ENCODE measurements at regions not wholly inside any gene's neighbourhood (a gene's known extent, or its start where the extent isn't known, plus 50 kb on each side); places are given as distances from the start of the nearest gene placed in this dataset.
"Not testable (repeated sequence)": the region's sequence is repeated elsewhere in the genome, so short reads cannot be mapped to it uniquely, and the experiment has no call there.

GRCh38 chr7:155386608-155387007 is 71.3 kb upstream of the EN2 start:
- Histone ChIP-seq H3K27me3 (peaks cover 56 to 93% (median 85%) of the 10 kb centered on the region in 11 experiments), H3K36me3 (no peaks in the 10 kb centered on the region), H3K9me3 (replicated peaks in 1 of 11) (no peaks in the 10 kb centered on the region), H3K4me2 (no peak overlapping the region), H3K4me3 (no peak overlapping the region), H3K4me1 (peaks cover 5 to 14% (median 11%) of the 10 kb centered on the region in 10 experiments; a peak in 16 of 20 replicates), H3K9ac (no peak overlapping the region), H3K27ac (no peak overlapping the region), H4K20me1 (peaks cover 0 to 52% (median 22%) of the 10 kb centered on the region in 11 experiments; a peak in 15 of 22 replicates)
- no peak for TF ChIP-seq Cebpa-rat (IDR thresholded peaks at IDR 0.05)

GRCh38 chr7:155387066-155387620 is 70.8 kb upstream of the EN2 start:
- H3K9me3 ChIP-seq (replicated peaks in 1 of 11): no peaks in the 10 kb centered on the region
- TF ChIP-seq Cebpa-rat (IDR thresholded peaks at IDR 0.05): no peak
- no peaks in the 10 kb centered on the region for H3K36me3 ChIP-seq
- H3K27ac ChIP-seq: no peak overlapping the region
- no peak overlapping the region for H3K4me2 ChIP-seq
- no peak overlapping the region for H3K4me3 ChIP-seq
- peaks cover 0 to 8% (median 7%) of the 10 kb centered on the region in 10 experiments; a peak in 13 of 20 replicates for H3K4me1 ChIP-seq
- H3K9ac ChIP-seq: no peak overlapping the region
- H3K27me3 ChIP-seq: peaks cover 51 to 93% (median 83%) of the 10 kb centered on the region in 11 experiments
- peaks cover 0 to 46% (median 17%) of the 10 kb centered on the region in 11 experiments; a peak in 15 of 22 replicates for H4K20me1 ChIP-seq

- Histone ChIP-seq H3K4me2 (peak overlapping the region in 8 of 11 experiments; percentile 7 to 58 (median 42); a peak in 12 of 22 replicates), H3K9me3 (replicated peaks in 1 of 11) (no peaks in the 10 kb centered on the region), H3K9ac (no peak overlapping the region), H3K27me3 (peaks cover 37 to 87% (median 77%) of the 10 kb centered on the region in 11 experiments), H4K20me1 (peaks cover 0 to 34% (median 2%) of the 10 kb centered on the region in 11 experiments; a peak in 10 of 22 replicates), H3K4me1 (peaks cover 0 to 8% (median 5%) of the 10 kb centered on the region in 10 experiments; a peak in 10 of 20 replicates), H3K36me3 (no peaks in the 10 kb centered on the region), H3K4me3 (no peak overlapping the region), H3K27ac (no peak overlapping the region)
- TF ChIP-seq Cebpa-rat (IDR thresholded peaks at IDR 0.05): no peak
These were observed 69.4 kb upstream of the EN2 start for GRCh38 chr7:155388561-155388960.

GRCh38 chr7:155391414-155391813 is 66.5 kb upstream of the EN2 start:
- H3K4me1 ChIP-seq: peaks cover 0 to 8% (median 5%) of the 10 kb centered on the region in 10 experiments; a peak in 10 of 20 replicates
- no peak overlapping the region for H3K4me2 ChIP-seq
- TF ChIP-seq Cebpa-rat (IDR thresholded peaks at IDR 0.05): no peak
- no peak overlapping the region for H3K4me3 ChIP-seq
- peaks cover 15 to 59% (median 49%) of the 10 kb centered on the region in 11 experiments for H3K27me3 ChIP-seq
- no peaks in the 10 kb centered on the region for H3K9me3 ChIP-seq (replicated peaks in 1 of 11)
- H3K27ac ChIP-seq: no peak overlapping the region
- H3K9ac ChIP-seq: no peak overlapping the region
- H4K20me1 ChIP-seq: peaks cover 0 to 11% (median 0%) of the 10 kb centered on the region in 11 experiments; a peak in 3 of 22 replicates
- no peaks in the 10 kb centered on the region for H3K36me3 ChIP-seq

GRCh38 chr7:155392726-155393570 is 65.0 kb upstream of the EN2 start:
- Histone ChIP-seq H4K20me1 (no peaks in the 10 kb centered on the region), H3K36me3 (no peaks in the 10 kb centered on the region), H3K4me1 (peaks cover 0 to 8% (median 5%) of the 10 kb centered on the region in 10 experiments; a peak in 10 of 20 replicates), H3K4me2 (no peak overlapping the region), H3K27me3 (peaks cover 8 to 43% (median 33%) of the 10 kb centered on the region in 11 experiments), H3K4me3 (no peak overlapping the region), H3K9ac (no peak overlapping the region), H3K9me3 (replicated peaks in 1 of 11) (no peaks in the 10 kb centered on the region), H3K27ac (no peak overlapping the region)
- TF ChIP-seq Cebpa-rat (IDR thresholded peaks at IDR 0.05): no peak

GRCh38 chr7:155394413-155394812 is 63.5 kb upstream of the EN2 start:
- H4K20me1 ChIP-seq: no peaks in the 10 kb centered on the region
- H3K4me2 ChIP-seq: no peak overlapping the region
- H3K36me3 ChIP-seq: no peaks in the 10 kb centered on the region
- no peak for TF ChIP-seq Cebpa-rat (IDR thresholded peaks at IDR 0.05)
- no peaks in the 10 kb centered on the region for H3K9me3 ChIP-seq (replicated peaks in 1 of 11)
- H3K4me1 ChIP-seq: no peaks in the 10 kb centered on the region
- H3K4me3 ChIP-seq: no peak overlapping the region
- H3K27me3 ChIP-seq: peaks cover 0 to 29% (median 20%) of the 10 kb centered on the region in 11 experiments; a peak in 17 of 22 replicates
- no peak overlapping the region for H3K9ac ChIP-seq
- H3K27ac ChIP-seq: no peak overlapping the region

- H3K4me3 ChIP-seq: no peak overlapping the region
- no peaks in the 10 kb centered on the region for H3K4me1 ChIP-seq
- no peaks in the 10 kb centered on the region for H3K36me3 ChIP-seq
- no peak for TF ChIP-seq Cebpa-rat (IDR thresholded peaks at IDR 0.05)
- no peak overlapping the region for H3K9ac ChIP-seq
- no peaks in the 10 kb centered on the region for H3K9me3 ChIP-seq (replicated peaks in 1 of 11)
- H3K4me2 ChIP-seq: no peak overlapping the region
- no peaks in the 10 kb centered on the region for H4K20me1 ChIP-seq
- H3K27me3 ChIP-seq: peaks cover 2 to 33% (median 24%) of the 10 kb centered on the region in 11 experiments; a peak in 19 of 22 replicates
- H3K27ac ChIP-seq: no peak overlapping the region
These were observed 62.6 kb upstream of the EN2 start for GRCh38 chr7:155395176-155395797.

- no peak overlapping the region for H3K4me2 ChIP-seq
- 0 out of 22 replicates have a peak, but pooled peaks cover 0 to under 1% (median 0%) of the 10 kb centered on the region in 11 experiments for H3K9me3 ChIP-seq (replicated peaks in 1 of 11)
- peaks cover 0 to 5% (median 0%) of the 10 kb centered on the region in 11 experiments; a peak in 1 of 22 replicates for H4K20me1 ChIP-seq
- TF ChIP-seq Cebpa-rat (IDR thresholded peaks at IDR 0.05): no peak
- no peaks in the 10 kb centered on the region for H3K36me3 ChIP-seq
- H3K4me3 ChIP-seq: no peak overlapping the region
- H3K4me1 ChIP-seq: no peaks in the 10 kb centered on the region
- H3K27ac ChIP-seq: no peak overlapping the region
- H3K27me3 ChIP-seq: peaks cover 14 to 38% (median 33%) of the 10 kb centered on the region in 11 experiments
- H3K9ac ChIP-seq: no peak overlapping the region
These were observed 61.3 kb upstream of the EN2 start for GRCh38 chr7:155396661-155397060.

GRCh38 chr7:155397758-155398714 is 59.9 kb upstream of the EN2 start:
- not testable (repeated sequence) for H4K20me1 ChIP-seq; H3K4me2 ChIP-seq; H3K4me1 ChIP-seq; H3K4me3 ChIP-seq; H3K9ac ChIP-seq; H3K36me3 ChIP-seq; H3K27ac ChIP-seq; H3K9me3 ChIP-seq (replicated peaks in 1 of 11)
- H3K27me3 ChIP-seq: peaks cover 25 to 38% (median 36%) of the 10 kb centered on the region in 11 experiments
